GM23248 (cell line): ENCODE measurements at regions not wholly inside any gene's neighbourhood (a gene's known extent, or its start where the extent isn't known, plus 50 kb on each side); places are given as distances from the start of the nearest gene placed in this dataset.
A peak's percentile ranks its signal among the peaks of the same experiment; 100 is the strongest.

Experiments
- DNase-seq: peaks from one replicate; pipeline ENCODE4 v3.0.0-alpha.2; 2015
- H2AFZ ChIP-seq: fragments of 200-600 bp; sonication (generic); 2 replicates; pipeline ENCODE4 v1.6.1; 2016; ENCODE audit warnings: antibody characterized with exemption
- H3F3A ChIP-seq: fragments of 200-600 bp; sonication (generic); 2 replicates; pipeline ENCODE4 v1.6.1; 2016; ENCODE audit warnings: mild to moderate bottlenecking, antibody characterized with exemption, mixed run types; ENCODE audit not compliant: insufficient read depth
- H3K27ac ChIP-seq: fragments of 200-600 bp; sonication (generic); 2 replicates; pipeline ENCODE4 v1.5.1; 2016; ENCODE audit warnings: mild to moderate bottlenecking
- H3K27me3 ChIP-seq: fragments of 200-600 bp; sonication (generic); replicated peaks from 2 replicates; pipeline ENCODE4 v1.6.1; 2016; ENCODE audit warnings: mild to moderate bottlenecking; ENCODE audit not compliant: insufficient read depth
- H3K36me3 ChIP-seq: fragments of 200-600 bp; sonication (generic); 2 replicates; pipeline ENCODE4 v1.6.1; 2016; ENCODE audit warnings: low read depth, mild to moderate bottlenecking
- H3K4me1 ChIP-seq: fragments of 200-600 bp; sonication (generic); 2 replicates; pipeline ENCODE4 v1.6.1; 2016; ENCODE audit warnings: mild to moderate bottlenecking; ENCODE audit not compliant: insufficient read depth
- H3K4me2 ChIP-seq: fragments of 200-600 bp; sonication (generic); one replicate; pipeline ENCODE4 v1.6.1; 2016; ENCODE audit warnings: mild to moderate bottlenecking; ENCODE audit not compliant: unreplicated experiment
- H3K4me3 ChIP-seq: fragments of 200-600 bp; sonication (generic); 2 replicates; pipeline ENCODE4 v1.5.1; 2016; ENCODE audit warnings: mild to moderate bottlenecking
- H3K79me2 ChIP-seq: fragments of 200-600 bp; sonication (generic); 2 replicates; pipeline ENCODE4 v1.6.1; 2016; ENCODE audit warnings: mild to moderate bottlenecking; ENCODE audit not compliant: insufficient read depth
- H3K9ac ChIP-seq: fragments of 200-600 bp; sonication (generic); 2 replicates; pipeline ENCODE4 v1.6.1; 2016; ENCODE audit warnings: mild to moderate bottlenecking
- H3K9me2 ChIP-seq: fragments of 200-600 bp; sonication (generic); 2 replicates; pipeline ENCODE4 v1.6.1; 2016; ENCODE audit warnings: mixed run types, mild to moderate bottlenecking, moderate library complexity; ENCODE audit not compliant: insufficient read depth
- H3K9me3 ChIP-seq: fragments of 200-600 bp; sonication (generic); one replicate; pipeline ENCODE4 v1.6.1; 2017; ENCODE audit warnings: low read depth
- H4K20me1 ChIP-seq: fragments of 200-600 bp; sonication (generic); 2 replicates; pipeline ENCODE4 v1.6.0; 2016; ENCODE audit not compliant: insufficient read depth
- EZH2 ChIP-seq: fragments of 200-600 bp; sonication (generic); IDR thresholded peaks from 2 replicates; pipeline ENCODE4 v1.6.1; 2018; ENCODE audit warnings: antibody characterized with exemption, mild to moderate bottlenecking; ENCODE audit not compliant: insufficient read depth, poor library complexity, severe bottlenecking
- EZH2phosphoT487 ChIP-seq: fragments of 200-600 bp; sonication (generic); IDR thresholded peaks from 2 replicates; pipeline ENCODE4 v1.6.1; 2018; ENCODE audit warnings: antibody characterized with exemption, moderate library complexity, mild to moderate bottlenecking, low read depth; ENCODE audit not compliant: insufficient read depth
- WGBS, 2 experiments: methylation state at CpG; one replicate each; pipeline ENCODE4 v1.1.6; 2015 to 2017; ENCODE audit warnings: low lambda C conversion rate in 2 of 2, low coverage in 1 of 2; ENCODE audit errors: missing lambda C conversion rate in 2 of 2; 5-methylcytosine and 5-hydroxymethylcytosine counted together
- in situ Hi-C: fragments of 300-500 bp; cut with MboI; formaldehyde crosslinking; loops from 2 replicates; pipeline ENCODE4 v1.15.0; 2020

- Histone ChIP-seq H4K20me1 (no peaks in the 10 kb centered on the region), H3K79me2 (no peaks in the 10 kb centered on the region), H2AFZ (no peak overlapping the region), H3K4me2 (no peak overlapping the region), H3K4me1 (no peaks in the 10 kb centered on the region), H3K9me2 (no peaks in the 10 kb centered on the region), H3F3A (no peaks in the 10 kb centered on the region), H3K9me3 (no peaks in the 10 kb centered on the region), H3K27me3 (peaks cover 12% of the 10 kb centered on the region; the same call in 1 of the 2 replicates), H3K27ac (no peak overlapping the region), H3K9ac (no peak overlapping the region), H3K36me3 (no peaks in the 10 kb centered on the region), H3K4me3 (no peak overlapping the region)
- TF ChIP-seq EZH2 = no peak
- no peak for TF ChIP-seq EZH2phosphoT487
- 28 to 31% methylated on average over 3 of the region's 3 CpGs for WGBS, 2 experiments
- in situ Hi-C loops = no loop called here
- DNase-seq = no peak
Observed at GRCh38 chr10:120347644-120348043, 109.4 kb upstream of the PLPP4 start.

- Histone ChIP-seq H3K9me2 (no peaks in the 10 kb centered on the region), H3K4me1 (no peaks in the 10 kb centered on the region), H3K27me3 (peaks cover 7% of the 10 kb centered on the region; the same call in 1 of the 2 replicates), H3K79me2 (no peaks in the 10 kb centered on the region), H3K4me3 (no peak overlapping the region), H3K27ac (no peak overlapping the region), H3K9me3 (no peaks in the 10 kb centered on the region), H3K4me2 (no peak overlapping the region), H2AFZ (no peak overlapping the region), H3K36me3 (no peaks in the 10 kb centered on the region), H3F3A (no peaks in the 10 kb centered on the region), H4K20me1 (no peaks in the 10 kb centered on the region), H3K9ac (no peak overlapping the region)
- DNase-seq = no peak
- no peak for TF ChIP-seq EZH2phosphoT487
- TF ChIP-seq EZH2 = no peak
- in situ Hi-C loops = no loop called here
- WGBS, 2 experiments = 54 to 64% methylated on average over 3 of the region's 3 CpGs
Observed at GRCh38 chr10:120349069-120349468, 108.0 kb upstream of the PLPP4 start.

- Histone ChIP-seq H3K27ac (no peak overlapping the region), H3K4me2 (no peak overlapping the region), H4K20me1 (no peaks in the 10 kb centered on the region), H2AFZ (no peak overlapping the region), H3K4me3 (no peak overlapping the region), H3K79me2 (no peaks in the 10 kb centered on the region), H3K9ac (no peak overlapping the region), H3K4me1 (no peaks in the 10 kb centered on the region), H3F3A (no peaks in the 10 kb centered on the region), H3K9me3 (no peaks in the 10 kb centered on the region), H3K36me3 (no peaks in the 10 kb centered on the region), H3K27me3 (no peaks in the 10 kb centered on the region; the same call in 1 of the 2 replicates), H3K9me2 (no peaks in the 10 kb centered on the region)
- in situ Hi-C loops = no loop called here
- TF ChIP-seq EZH2phosphoT487 (no peak), EZH2 (no peak)
- no peak for DNase-seq
- 23 to 46% methylated on average over 2 of the region's 2 CpGs for WGBS, 2 experiments
Observed at GRCh38 chr10:120355425-120355824, 101.6 kb upstream of the PLPP4 start.

- in situ Hi-C loops = no loop called here
- Histone ChIP-seq H3F3A (no peaks in the 10 kb centered on the region), H2AFZ (no peak overlapping the region), H3K4me3 (no peak overlapping the region), H3K27me3 (peaks cover 12% of the 10 kb centered on the region; the same call in 1 of the 2 replicates), H3K36me3 (no peaks in the 10 kb centered on the region), H3K4me1 (no peaks in the 10 kb centered on the region), H3K27ac (no peak overlapping the region), H4K20me1 (no peaks in the 10 kb centered on the region), H3K9me2 (no peaks in the 10 kb centered on the region), H3K4me2 (no peak overlapping the region), H3K79me2 (no peaks in the 10 kb centered on the region), H3K9me3 (no peaks in the 10 kb centered on the region), H3K9ac (no peak overlapping the region)
- WGBS, 2 experiments = 5 to 6% methylated on average over 3 of the region's 3 CpGs
- DNase-seq = no peak
- TF ChIP-seq EZH2phosphoT487 (no peak), EZH2 (no peak)
Observed at GRCh38 chr10:120360571-120360970, 96.5 kb upstream of the PLPP4 start.

GRCh38 chr10:120365872-120366271 is 91.2 kb upstream of the PLPP4 start:
- H3K4me1 ChIP-seq = peaks cover 6% of the 10 kb centered on the region; the same call in 1 of the 2 replicates
- no peak overlapping the region for H3K27ac ChIP-seq
- 0 out of 2 replicates have a peak overlapping the region, but pooled peaks have one; percentile 14 for H2AFZ ChIP-seq
- 29 to 30% methylated on average over 5 of the region's 5 CpGs for WGBS, 2 experiments
- 0 out of 2 replicates have a peak, but pooled peaks cover 9% of the 10 kb centered on the region for H3K27me3 ChIP-seq
- no peaks in the 10 kb centered on the region for H3K36me3 ChIP-seq
- H3F3A ChIP-seq = 0 out of 2 replicates have a peak, but pooled peaks cover 14% of the 10 kb centered on the region
- no peak for TF ChIP-seq EZH2
- TF ChIP-seq EZH2phosphoT487 = no peak
- no peaks in the 10 kb centered on the region for H4K20me1 ChIP-seq
- no peaks in the 10 kb centered on the region for H3K9me2 ChIP-seq
- in situ Hi-C loops = no loop called here
- peak; percentile 54 for DNase-seq
- no peaks in the 10 kb centered on the region for H3K79me2 ChIP-seq
- H3K9me3 ChIP-seq = no peaks in the 10 kb centered on the region
- no peak overlapping the region for H3K4me2 ChIP-seq
- H3K9ac ChIP-seq = no peak overlapping the region
- H3K4me3 ChIP-seq = no peak overlapping the region
